SK-N-SH treated with all-trans-retinoic acid at 6 μM for 48 hours (cell line): ENCODE measurements at regions not wholly inside any gene's neighbourhood (a gene's known extent, or its start where the extent isn't known, plus 50 kb on each side); places are given as distances from the start of the nearest gene placed in this dataset.

Source experiments
- ATAC-seq: fragments of 200-7000 bp; cut with Tn5 transposase; 3 replicates; pipeline ENCODE4 v1.9.1; 2020; ENCODE audit warnings: mild to moderate bottlenecking, moderate library complexity
- ARNTL ChIP-seq: fragments of 450-650 bp; formaldehyde crosslinking; IDR thresholded peaks from 2 replicates; pipeline ENCODE4 v1.5.0; 2020; ENCODE audit warnings: low read depth, mild to moderate bottlenecking, moderate library complexity, borderline replicate concordance
- CSDC2 ChIP-seq: fragments of 250-450 bp; sonication (Bioruptor Pico); IDR thresholded peaks from 2 replicates; pipeline ENCODE4 v1.5.0; 2020; ENCODE audit warnings: mild to moderate bottlenecking, moderate library complexity
- ESRRG ChIP-seq: fragments of 250-450 bp; sonication (Bioruptor Pico); IDR thresholded peaks from 2 replicates; pipeline ENCODE4 v1.6.1; 2021; ENCODE audit warnings: mild to moderate bottlenecking
- GLIS3 ChIP-seq: fragments of 250-450 bp; sonication (Bioruptor Pico); IDR thresholded peaks from 2 replicates; pipeline ENCODE4 v1.5.0; 2020; ENCODE audit warnings: mild to moderate bottlenecking, moderate library complexity
- ISL1 ChIP-seq: fragments of 250-450 bp; sonication (Bioruptor Pico); IDR thresholded peaks from 2 replicates; pipeline ENCODE4 v2.1.2; 2022; ENCODE audit warnings: mild to moderate bottlenecking, moderate library complexity
- PPARA ChIP-seq: fragments of 250-450 bp; sonication (Bioruptor Pico); IDR thresholded peaks from 2 replicates; pipeline ENCODE4 v1.5.0; 2020; ENCODE audit warnings: mild to moderate bottlenecking, borderline replicate concordance
- RARB ChIP-seq: fragments of 250-450 bp; sonication (Bioruptor Pico); IDR thresholded peaks from 2 replicates; pipeline ENCODE4 v1.8.0; 2021; ENCODE audit warnings: mild to moderate bottlenecking, moderate library complexity
- SNAI2 ChIP-seq: fragments of 250-450 bp; sonication (Bioruptor Pico); IDR thresholded peaks from 2 replicates; pipeline ENCODE4 v1.5.0; 2020; ENCODE audit warnings: mild to moderate bottlenecking, moderate library complexity
- TCF4 ChIP-seq: fragments of 250-450 bp; sonication (Bioruptor Pico); IDR thresholded peaks from 2 replicates; pipeline ENCODE4 v1.8.0; 2021; ENCODE audit warnings: mild to moderate bottlenecking, moderate library complexity, borderline replicate concordance
- TOX ChIP-seq: fragments of 250-450 bp; sonication (Bioruptor Pico); IDR thresholded peaks from 2 replicates; pipeline ENCODE4 v1.8.0; 2021; ENCODE audit warnings: mild to moderate bottlenecking, moderate library complexity, borderline replicate concordance
- ZC3H10 ChIP-seq: fragments of 250-450 bp; sonication (Bioruptor Pico); IDR thresholded peaks from 2 replicates; pipeline ENCODE4 v1.5.1; 2021; ENCODE audit warnings: mild to moderate bottlenecking, moderate library complexity
- ZFP3 ChIP-seq: fragments of 250-450 bp; sonication (Bioruptor Pico); IDR thresholded peaks from 2 replicates; pipeline ENCODE4 v1.5.0; 2020; ENCODE audit warnings: mild to moderate bottlenecking, moderate library complexity
- ZFP30 ChIP-seq: fragments of 450-650 bp; formaldehyde crosslinking; IDR thresholded peaks from 2 replicates; pipeline ENCODE4 v1.5.0; 2022; ENCODE audit warnings: mild to moderate bottlenecking, moderate library complexity
- ZNF565 ChIP-seq: fragments of 450-650 bp; formaldehyde crosslinking; conservative IDR thresholded peaks from 2 replicates; pipeline ENCODE4 v1.5.0; 2020; ENCODE audit warnings: low read depth, mild to moderate bottlenecking, moderate library complexity
- ZNF70 ChIP-seq: fragments of 450-650 bp; formaldehyde crosslinking; IDR thresholded peaks from 2 replicates; pipeline ENCODE4 v1.5.0; 2020; ENCODE audit warnings: mild to moderate bottlenecking, moderate library complexity
- ZNF8 ChIP-seq: fragments of 450-650 bp; formaldehyde crosslinking; IDR thresholded peaks from 2 replicates; pipeline ENCODE4 v1.5.0; 2020; ENCODE audit warnings: mild to moderate bottlenecking, moderate library complexity
- TF ChIP-seq, protein P1 (sequence below): fragments of 250-450 bp; sonication (Bioruptor Pico); IDR thresholded peaks from 2 replicates; pipeline ENCODE4 v1.5.0; 2020; ENCODE audit warnings: mild to moderate bottlenecking, moderate library complexity
- TF ChIP-seq, protein P2 (sequence below): fragments of 250-450 bp; sonication (Bioruptor Pico); IDR thresholded peaks from 2 replicates; pipeline ENCODE4 v1.8.0; 2020; ENCODE audit warnings: mild to moderate bottlenecking, moderate library complexity, borderline replicate concordance
- TF ChIP-seq, protein P3 (sequence below): fragments of 250-450 bp; sonication (Bioruptor Pico); IDR thresholded peaks from 2 replicates; pipeline ENCODE4 v1.5.1; 2020; ENCODE audit warnings: low read depth, mild to moderate bottlenecking, moderate library complexity
- TF ChIP-seq, protein P4 (sequence below): fragments of 250-450 bp; sonication (Bioruptor Pico); IDR thresholded peaks from 2 replicates; pipeline ENCODE4 v1.8.0; 2021; ENCODE audit warnings: low read depth, mild to moderate bottlenecking, moderate library complexity, borderline replicate concordance
- TF ChIP-seq, protein P5 (sequence below): fragments of 250-450 bp; sonication (Bioruptor Pico); IDR thresholded peaks from 2 replicates; pipeline ENCODE4 v1.5.1; 2021; ENCODE audit warnings: mild to moderate bottlenecking, moderate library complexity

DNA sequence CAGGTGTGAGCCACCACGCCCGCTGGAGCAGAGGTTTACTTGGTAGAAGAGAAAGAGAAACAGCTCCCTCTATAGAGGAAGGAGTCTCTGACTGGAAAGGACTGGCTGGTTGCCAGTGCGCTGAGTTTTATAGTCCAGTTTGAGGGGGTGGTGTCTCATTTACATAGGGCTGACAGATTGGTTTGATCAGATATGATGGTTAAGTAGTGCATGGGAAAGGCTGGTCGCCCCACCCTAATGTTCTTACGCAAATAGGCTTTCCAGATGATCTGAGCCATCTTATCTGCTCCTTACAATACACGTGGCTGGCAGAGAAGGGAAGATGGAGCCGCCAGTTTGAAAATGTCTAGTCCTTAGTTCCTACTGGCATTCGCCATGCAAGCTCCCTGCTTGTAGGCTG is 439.5 kb downstream of the NAF1 start (continued):
- TF ChIP-seq, protein P1, sequence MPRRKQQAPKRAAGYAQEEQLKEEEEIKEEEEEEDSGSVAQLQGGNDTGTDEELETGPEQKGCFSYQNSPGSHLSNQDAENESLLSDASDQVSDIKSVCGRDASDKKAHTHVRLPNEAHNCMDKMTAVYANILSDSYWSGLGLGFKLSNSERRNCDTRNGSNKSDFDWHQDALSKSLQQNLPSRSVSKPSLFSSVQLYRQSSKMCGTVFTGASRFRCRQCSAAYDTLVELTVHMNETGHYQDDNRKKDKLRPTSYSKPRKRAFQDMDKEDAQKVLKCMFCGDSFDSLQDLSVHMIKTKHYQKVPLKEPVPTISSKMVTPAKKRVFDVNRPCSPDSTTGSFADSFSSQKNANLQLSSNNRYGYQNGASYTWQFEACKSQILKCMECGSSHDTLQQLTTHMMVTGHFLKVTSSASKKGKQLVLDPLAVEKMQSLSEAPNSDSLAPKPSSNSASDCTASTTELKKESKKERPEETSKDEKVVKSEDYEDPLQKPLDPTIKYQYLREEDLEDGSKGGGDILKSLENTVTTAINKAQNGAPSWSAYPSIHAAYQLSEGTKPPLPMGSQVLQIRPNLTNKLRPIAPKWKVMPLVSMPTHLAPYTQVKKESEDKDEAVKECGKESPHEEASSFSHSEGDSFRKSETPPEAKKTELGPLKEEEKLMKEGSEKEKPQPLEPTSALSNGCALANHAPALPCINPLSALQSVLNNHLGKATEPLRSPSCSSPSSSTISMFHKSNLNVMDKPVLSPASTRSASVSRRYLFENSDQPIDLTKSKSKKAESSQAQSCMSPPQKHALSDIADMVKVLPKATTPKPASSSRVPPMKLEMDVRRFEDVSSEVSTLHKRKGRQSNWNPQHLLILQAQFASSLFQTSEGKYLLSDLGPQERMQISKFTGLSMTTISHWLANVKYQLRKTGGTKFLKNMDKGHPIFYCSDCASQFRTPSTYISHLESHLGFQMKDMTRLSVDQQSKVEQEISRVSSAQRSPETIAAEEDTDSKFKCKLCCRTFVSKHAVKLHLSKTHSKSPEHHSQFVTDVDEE, result no peak
- TF ChIP-seq RARB (CRISPR knock-in tag), result no peak
- no peak for TF ChIP-seq ZNF8 (CRISPR knock-in tag)
- TF ChIP-seq, protein P2, sequence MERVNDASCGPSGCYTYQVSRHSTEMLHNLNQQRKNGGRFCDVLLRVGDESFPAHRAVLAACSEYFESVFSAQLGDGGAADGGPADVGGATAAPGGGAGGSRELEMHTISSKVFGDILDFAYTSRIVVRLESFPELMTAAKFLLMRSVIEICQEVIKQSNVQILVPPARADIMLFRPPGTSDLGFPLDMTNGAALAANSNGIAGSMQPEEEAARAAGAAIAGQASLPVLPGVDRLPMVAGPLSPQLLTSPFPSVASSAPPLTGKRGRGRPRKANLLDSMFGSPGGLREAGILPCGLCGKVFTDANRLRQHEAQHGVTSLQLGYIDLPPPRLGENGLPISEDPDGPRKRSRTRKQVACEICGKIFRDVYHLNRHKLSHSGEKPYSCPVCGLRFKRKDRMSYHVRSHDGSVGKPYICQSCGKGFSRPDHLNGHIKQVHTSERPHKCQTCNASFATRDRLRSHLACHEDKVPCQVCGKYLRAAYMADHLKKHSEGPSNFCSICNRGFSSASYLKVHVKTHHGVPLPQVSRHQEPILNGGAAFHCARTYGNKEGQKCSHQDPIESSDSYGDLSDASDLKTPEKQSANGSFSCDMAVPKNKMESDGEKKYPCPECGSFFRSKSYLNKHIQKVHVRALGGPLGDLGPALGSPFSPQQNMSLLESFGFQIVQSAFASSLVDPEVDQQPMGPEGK, result no peak
- no peak for TF ChIP-seq TOX (CRISPR knock-in tag)

DNA sequence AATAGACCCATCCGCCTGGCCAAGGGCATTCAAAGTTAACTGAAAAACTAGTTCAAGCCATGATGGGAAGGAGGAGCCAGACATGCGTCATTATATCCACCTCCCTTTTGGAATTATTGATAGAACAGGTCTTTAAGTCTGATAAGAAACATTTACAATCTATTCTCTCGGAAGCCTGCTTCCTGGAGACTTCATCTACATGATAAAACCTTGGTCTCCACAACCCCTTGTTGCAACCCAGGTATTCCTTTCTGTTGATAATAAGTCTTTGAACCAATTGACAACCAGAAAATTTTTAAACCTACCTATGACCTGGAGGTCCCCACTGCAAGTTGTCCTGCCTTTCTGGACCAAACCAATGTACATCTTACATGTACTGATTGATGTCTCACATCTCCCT is 451.3 kb downstream of the NAF1 start:
- ATAC-seq, result no peak
- TF ChIP-seq TOX (CRISPR knock-in tag) (no peak), ZFP30 (CRISPR knock-in tag) (no peak)
- TF ChIP-seq, all 23 proteins: peak for 0

DNA sequence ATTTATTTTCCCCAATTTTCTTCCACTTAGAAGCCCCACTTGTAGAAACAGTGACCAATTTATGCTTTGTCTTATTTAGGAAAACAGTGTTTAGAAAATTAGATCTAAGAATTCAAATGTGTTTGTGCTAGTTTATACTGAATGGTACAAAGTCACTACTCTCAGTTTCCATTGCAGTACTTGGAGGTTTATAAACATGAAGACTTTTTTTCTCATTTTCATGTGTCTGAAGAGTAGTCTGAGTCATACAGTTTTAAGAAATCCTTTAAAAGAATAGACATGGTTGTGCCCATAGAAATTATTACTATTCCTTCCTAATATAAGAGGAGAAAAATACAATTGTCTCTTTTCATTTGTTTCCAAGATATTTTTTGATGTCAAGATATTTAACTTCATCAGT is 458.7 kb downstream of the NAF1 start:
- TF ChIP-seq, protein P3, sequence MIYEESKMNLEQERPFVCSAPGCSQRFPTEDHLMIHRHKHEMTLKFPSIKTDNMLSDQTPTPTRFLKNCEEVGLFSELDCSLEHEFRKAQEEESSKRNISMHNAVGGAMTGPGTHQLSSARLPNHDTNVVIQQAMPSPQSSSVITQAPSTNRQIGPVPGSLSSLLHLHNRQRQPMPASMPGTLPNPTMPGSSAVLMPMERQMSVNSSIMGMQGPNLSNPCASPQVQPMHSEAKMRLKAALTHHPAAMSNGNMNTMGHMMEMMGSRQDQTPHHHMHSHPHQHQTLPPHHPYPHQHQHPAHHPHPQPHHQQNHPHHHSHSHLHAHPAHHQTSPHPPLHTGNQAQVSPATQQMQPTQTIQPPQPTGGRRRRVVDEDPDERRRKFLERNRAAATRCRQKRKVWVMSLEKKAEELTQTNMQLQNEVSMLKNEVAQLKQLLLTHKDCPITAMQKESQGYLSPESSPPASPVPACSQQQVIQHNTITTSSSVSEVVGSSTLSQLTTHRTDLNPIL (CRISPR knock-in tag), result no peak
- TF ChIP-seq ZNF70 (CRISPR knock-in tag), result no peak
- no peak for TF ChIP-seq ZFP3 (CRISPR knock-in tag)
- no peak for TF ChIP-seq ZNF565 (CRISPR knock-in tag)
- TF ChIP-seq, protein P1, result no peak
- TF ChIP-seq TOX (CRISPR knock-in tag), result no peak
- TF ChIP-seq ISL1 (CRISPR knock-in tag), result no peak
- TF ChIP-seq, protein P2, result no peak
- TF ChIP-seq, protein P4, sequence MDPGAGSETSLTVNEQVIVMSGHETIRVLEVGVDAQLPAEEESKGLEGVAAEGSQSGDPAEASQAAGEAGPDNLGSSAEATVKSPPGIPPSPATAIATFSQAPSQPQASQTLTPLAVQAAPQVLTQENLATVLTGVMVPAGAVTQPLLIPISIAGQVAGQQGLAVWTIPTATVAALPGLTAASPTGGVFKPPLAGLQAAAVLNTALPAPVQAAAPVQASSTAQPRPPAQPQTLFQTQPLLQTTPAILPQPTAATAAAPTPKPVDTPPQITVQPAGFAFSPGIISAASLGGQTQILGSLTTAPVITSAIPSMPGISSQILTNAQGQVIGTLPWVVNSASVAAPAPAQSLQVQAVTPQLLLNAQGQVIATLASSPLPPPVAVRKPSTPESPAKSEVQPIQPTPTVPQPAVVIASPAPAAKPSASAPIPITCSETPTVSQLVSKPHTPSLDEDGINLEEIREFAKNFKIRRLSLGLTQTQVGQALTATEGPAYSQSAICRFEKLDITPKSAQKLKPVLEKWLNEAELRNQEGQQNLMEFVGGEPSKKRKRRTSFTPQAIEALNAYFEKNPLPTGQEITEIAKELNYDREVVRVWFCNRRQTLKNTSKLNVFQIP, result no peak
- TF ChIP-seq, protein P5, sequence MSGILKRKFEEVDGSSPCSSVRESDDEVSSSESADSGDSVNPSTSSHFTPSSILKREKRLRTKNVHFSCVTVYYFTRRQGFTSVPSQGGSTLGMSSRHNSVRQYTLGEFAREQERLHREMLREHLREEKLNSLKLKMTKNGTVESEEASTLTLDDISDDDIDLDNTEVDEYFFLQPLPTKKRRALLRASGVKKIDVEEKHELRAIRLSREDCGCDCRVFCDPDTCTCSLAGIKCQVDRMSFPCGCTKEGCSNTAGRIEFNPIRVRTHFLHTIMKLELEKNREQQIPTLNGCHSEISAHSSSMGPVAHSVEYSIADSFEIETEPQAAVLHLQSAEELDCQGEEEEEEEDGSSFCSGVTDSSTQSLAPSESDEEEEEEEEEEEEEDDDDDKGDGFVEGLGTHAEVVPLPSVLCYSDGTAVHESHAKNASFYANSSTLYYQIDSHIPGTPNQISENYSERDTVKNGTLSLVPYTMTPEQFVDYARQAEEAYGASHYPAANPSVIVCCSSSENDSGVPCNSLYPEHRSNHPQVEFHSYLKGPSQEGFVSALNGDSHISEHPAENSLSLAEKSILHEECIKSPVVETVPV (CRISPR knock-in tag), result no peak
- no peak for TF ChIP-seq ZFP30 (CRISPR knock-in tag)
- TF ChIP-seq ZC3H10 (CRISPR knock-in tag), result no peak
- TF ChIP-seq ESRRG (CRISPR knock-in tag), result no peak
- TF ChIP-seq GLIS3 (CRISPR knock-in tag), result no peak
- TF ChIP-seq PPARA (CRISPR knock-in tag), result no peak
- TF ChIP-seq TCF4 (CRISPR knock-in tag), result no peak
- TF ChIP-seq RARB (CRISPR knock-in tag), result no peak
- TF ChIP-seq SNAI2 (CRISPR knock-in tag), result no peak
- TF ChIP-seq CSDC2 (CRISPR knock-in tag), result no peak
- no peak for TF ChIP-seq ARNTL
- ATAC-seq, result no peak
